NOMO-1 (cell line): ENCODE measurements at regions not wholly inside any gene's neighbourhood (a gene's known extent, or its start where the extent isn't known, plus 50 kb on each side); places are given as distances from the start of the nearest gene placed in this dataset.
A peak's percentile ranks its signal among the peaks of the same experiment; 100 is the strongest.
"Not testable (repeated sequence)": the region's sequence is repeated elsewhere in the genome, so short reads cannot be mapped to it uniquely, and the experiment has no call there.

Experiments used
- DNase-seq, 2 experiments: peaks; one replicate each; lab custom pipeline; 2025; ENCODE audit not compliant: unreplicated experiment in 2 of 2; lab: John Stamatoyannopoulos, UW

- no peak for DNase-seq
Observed at GRCh38 chr16:66247516-66248481, 118.7 kb upstream of the CDH5 start.

DNA sequence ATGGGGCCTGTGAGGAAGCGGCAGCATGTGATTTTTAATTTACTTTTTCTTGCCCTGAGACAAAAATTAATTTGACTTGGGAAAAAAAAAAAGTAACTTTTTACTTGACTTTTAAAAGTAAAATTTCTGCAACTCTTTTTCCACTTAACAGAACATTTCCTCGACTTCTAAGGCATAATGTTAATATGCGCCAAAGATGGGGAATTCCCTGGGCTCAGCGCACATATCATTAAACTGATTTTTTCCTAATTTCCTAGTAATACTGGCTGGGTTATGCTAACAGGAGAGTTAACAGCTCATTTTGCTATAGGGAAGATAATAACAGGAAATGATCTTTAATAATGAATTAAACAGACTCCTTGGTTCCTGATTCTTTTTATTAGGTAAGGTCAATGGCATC, 120.6 kb upstream of the CDH5 start:
- DNase-seq: no peak

DNA sequence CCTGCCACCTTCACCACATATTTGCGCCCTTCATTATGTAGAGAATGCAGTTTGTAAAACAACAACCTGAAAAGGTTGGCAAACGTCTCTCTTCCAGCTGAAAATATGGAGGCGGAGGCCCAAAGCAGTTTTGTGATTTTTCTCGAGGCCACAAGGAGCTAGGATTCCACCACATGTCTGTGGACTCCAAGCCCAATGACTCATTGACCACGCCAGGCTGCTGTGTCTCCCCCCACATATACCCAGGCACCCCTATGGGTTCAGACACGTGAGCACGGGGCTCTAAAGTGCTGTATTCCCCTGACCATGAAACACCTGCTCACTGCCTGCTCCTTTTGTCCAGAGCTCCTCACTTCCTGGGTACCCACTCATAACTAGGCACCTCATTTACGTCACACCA, 121.4 kb upstream of the CDH5 start:
- DNase-seq: no peak

- DNase-seq: no peak
Observed at GRCh38 chr16:66242672-66243071, 123.8 kb upstream of the CDH5 start.

DNA sequence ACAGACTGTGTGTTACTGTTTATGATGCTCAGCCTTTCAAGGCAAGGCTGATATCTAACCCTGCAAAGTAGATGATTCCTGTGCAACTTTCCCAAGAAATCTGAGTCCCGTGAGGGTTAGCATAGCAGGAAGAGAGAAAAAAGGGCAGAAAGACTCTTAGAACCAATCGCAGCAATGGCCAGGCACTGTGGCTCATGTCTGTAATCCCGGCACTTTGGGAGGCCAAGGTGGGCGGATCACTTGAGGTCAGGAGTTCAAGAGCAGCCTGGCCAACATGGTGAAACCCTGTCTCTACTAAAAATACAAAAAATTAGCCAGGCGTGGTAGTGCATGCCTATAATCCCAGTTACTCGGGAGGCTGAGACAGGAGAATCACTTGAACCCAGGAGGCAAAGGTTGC, 124.3 kb upstream of the CDH5 start:
- DNase-seq: not testable (repeated sequence)

- no peak for DNase-seq
Observed at GRCh38 chr16:66240631-66241395, 125.7 kb upstream of the CDH5 start.

DNA sequence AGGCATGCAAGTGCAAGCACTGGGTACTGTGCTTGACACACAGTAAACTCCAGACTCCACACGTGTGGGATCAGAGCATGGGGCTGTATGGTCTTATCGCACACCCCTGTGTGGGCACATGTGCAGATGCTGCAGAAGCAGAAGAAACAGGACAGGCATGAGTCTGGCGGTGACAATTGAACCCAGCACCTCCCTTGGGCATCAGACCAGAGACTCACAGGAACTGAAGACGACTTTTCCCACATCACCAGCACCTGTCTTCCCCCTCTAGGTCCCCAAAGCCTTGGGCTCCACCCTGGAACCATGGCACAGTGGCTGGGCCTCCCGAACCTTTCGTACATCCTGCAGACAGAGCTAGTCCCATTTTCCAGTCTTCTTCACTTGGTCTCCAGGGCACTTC, 126.4 kb upstream of the CDH5 start:
- no peak for DNase-seq

DNA sequence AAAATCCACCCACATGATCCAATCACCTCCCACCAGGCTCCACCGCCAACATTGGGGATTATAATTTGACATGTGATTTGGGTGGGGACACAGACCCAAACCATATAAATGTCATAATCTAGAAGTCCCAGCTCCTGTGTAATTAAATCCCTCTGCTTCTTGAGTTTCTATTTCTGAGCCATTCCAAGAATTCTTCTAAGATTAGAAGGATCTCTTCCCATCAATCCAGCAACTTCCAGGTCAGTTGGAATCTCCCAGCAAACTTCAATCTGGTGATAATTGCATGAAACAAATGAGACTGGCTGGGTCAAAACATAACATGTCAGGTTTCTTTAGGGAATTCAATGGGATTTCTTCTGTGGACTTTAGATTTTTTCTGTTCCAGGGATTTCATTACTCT, 127.8 kb upstream of the CDH5 start:
- DNase-seq: no peak

GRCh38 chr16:66236301-66236700, 130.2 kb upstream of the CDH5 start:
- no peak for DNase-seq

DNA sequence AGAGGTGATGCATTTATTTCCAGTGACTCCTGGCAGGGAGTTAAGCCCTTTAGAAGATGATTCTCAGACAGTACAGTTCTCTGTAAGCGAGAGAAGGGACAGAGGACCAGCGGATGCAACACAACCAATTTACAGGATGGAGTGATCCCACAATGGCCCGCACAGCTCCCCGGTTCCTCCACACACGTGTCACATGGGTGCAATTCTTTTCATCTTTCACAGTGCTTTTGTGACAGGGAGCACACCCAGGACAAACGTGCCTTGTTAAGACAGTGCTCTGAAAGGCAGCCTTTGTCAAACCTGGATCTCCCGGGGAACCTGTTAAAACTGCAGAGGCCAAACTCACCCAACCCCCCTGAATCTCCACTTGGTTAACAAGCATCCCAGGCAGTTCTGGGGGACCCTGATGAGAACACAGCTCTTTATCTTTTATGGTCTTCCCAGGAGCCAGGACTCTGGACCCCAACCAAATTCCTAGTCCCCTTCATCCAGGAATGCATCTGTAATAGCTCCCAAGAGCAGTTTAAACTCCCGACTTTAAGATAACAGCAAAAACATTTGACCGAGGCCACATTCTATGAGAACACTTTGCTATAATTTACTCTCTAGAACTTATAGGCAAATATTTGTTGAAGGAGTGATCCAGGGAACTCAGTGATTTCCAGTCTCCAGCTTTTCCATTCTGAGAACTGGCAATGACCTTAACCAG, 134.9 kb upstream of the CDH5 start:
- DNase-seq: no peak

DNA sequence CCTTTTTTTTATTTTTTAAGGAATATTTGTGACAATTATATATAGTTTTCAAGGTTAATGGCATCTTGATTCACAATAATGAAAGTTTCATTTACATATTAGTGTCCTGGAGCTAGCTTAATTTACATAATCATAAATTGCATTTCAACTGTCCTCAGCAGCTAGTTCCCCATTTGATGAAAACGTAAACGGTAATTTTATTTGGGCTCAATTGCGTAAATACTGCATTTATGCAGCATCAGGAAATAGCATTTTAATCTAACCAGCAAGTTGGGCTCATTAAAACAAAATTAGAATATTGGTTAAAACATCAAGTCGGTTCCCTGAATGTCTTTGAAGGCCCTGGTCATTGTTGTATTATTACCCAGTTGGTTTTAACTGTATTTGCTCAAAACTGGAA, 136.8 kb upstream of the CDH5 start:
- peak; percentile 69 to 83 for DNase-seq

DNA sequence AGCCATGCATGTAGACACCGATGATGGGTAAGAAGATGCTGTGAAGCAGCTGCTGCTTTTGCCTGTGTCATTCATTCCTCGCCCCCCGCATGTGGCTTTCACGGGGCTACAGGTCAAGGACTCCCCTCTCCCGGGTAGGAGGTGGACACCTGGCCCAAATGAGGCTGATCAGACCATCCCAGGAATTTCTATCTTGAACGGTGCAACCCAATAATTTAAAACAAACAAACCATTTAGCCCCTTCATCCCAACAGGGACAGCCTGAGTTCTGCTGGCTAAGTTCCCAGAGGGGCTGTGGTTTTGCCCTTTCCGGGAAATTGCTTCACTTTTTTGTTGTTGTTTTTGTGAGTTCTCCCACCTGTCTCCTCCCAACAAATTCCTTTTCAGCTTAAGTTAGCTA, 137.7 kb upstream of the CDH5 start:
- DNase-seq: no peak

DNA sequence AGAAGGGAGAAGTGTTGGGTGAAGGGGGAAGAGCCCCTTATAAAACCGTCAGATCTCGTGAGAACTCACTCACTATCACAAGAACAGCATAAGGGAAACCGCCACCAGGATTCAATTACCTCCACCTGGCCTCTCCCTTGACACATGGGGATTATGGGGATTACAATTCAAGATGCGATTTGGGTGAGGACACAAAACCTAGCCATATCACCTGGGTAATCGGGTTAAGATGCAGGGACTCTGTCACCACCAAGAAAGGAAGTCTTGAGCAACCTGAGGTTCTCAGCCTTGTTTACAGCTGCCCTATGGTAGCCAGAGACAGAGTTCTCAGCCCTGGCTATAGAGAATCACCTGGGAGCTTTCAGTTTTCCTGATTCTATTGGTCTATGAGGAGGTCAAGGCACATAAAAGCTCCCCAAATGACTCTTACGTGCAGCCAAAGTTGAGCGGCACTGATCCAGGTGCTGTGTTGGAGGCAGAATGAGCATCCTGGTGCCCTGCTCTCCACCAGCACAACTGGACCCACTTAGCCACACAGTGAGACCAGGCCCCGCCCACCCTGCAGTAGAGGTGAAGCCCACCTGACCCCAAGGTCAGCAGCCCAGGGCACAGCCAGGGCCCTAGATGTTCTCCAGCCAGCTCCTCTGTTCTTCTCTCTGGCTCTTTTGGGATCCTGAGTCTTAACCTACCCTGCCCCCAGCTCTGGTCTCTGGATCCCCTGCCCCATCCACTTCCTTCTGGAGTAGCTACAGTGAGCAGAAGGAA, 138.5 kb upstream of the CDH5 start:
- no peak for DNase-seq

DNA sequence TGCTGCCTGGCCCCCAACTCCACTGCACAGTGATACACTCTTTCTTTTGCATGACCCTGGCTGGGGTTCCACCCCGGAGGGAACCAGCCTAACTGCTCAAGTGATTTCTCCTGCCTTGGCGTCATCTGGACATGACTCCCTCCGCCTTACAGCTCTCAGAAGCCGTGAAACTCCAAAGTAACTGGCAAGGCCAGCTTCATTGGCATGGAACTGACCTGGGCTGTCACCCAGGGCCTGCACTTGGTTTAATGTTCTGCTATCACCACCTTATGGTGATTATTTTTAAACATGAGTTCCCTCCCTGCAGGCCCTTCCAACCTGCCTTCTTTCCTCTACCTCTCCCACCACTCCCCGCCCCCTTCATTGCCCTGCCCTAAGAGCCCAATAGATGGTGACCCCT, 139.7 kb upstream of the CDH5 start:
- DNase-seq: no peak

- DNase-seq: no peak
Observed at GRCh38 chr16:66225696-66226095, 140.8 kb upstream of the CDH5 start.

- DNase-seq: peak in 1 of 2 experiments; percentile 42
Observed at GRCh38 chr16:66224626-66225025, 141.9 kb upstream of the CDH5 start.

GRCh38 chr16:66224186-66224585, 142.3 kb upstream of the CDH5 start:
- no peak for DNase-seq

DNA sequence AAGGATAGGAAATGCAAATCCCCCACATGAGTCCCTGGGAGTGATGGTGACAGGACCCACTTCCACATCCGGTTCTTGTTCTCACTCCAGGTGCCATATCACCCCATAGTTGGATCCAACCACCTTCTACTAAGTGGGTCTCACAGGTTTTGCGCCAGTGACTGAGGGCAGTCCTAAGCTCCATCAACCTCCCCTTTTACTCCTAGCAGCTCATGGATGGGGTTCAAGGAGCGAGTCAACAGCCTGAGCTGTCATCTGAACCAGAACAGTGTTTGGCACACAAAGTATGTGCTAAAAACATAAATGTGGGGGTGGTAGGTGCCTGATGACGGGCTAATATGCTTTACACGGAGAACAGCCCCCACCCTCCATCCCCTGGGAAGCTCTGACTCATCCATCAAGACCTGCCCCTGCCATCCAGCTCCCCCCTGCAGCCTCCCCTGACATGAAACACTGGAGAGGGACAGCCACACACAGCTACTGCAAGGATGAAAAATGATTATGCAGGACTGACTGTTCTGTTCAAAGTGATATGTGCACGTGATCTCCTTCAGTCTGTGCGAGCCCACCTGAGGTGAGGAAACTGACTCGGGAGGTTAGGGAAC, 143.2 kb upstream of the CDH5 start:
- DNase-seq: no peak

DNA sequence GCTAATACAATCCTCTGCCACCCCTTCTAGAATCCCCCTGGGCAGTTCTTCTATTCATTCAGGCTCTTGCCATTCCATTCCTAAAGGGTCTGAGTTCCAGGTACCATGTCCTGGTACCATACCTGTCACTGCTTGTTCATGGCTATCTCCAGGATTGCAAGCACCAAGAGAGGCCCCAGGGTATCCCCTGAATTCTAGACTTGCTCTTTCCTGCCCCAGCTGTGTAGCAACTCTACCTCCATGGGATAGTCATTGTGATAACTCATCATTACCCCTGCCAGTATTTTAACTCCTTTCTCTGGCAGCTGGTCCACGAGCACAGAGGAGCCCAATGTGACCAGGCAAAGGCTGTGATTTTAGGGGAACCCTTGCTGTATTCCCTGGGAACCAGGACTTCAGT, 143.7 kb upstream of the CDH5 start:
- DNase-seq: no peak

- peak; percentile 71 to 75 for DNase-seq
Observed at GRCh38 chr16:66220702-66221101, 145.8 kb upstream of the CDH5 start.
